ENCODE measurements at regions not wholly inside any gene's neighbourhood (a gene's known extent, or its start where the extent isn't known, plus 50 kb on each side); places are given as distances from the start of the nearest gene placed in this dataset.

GRCh38 chr9:89774858-89775370, 170.1 kb downstream of the GADD45G start:
- ChIA-PET POLR2A (no interaction called here), CTCF (no interaction called here)
- Histone ChIP-seq H3K27me3 (ENCODE audit: control insufficient read depth, insufficient read depth, low read length) (peaks cover 3% of the 10 kb centered on the region), H3K27ac (ENCODE audit: low read depth, low read length) (no peak overlapping the region), H3K4me3 (ENCODE audit: low read depth, low read length) (no peak overlapping the region), H3K9me3 (ENCODE audit: control insufficient read depth, insufficient read depth, low read length) (no peaks in the 10 kb centered on the region)
- DNase-seq (ENCODE audit: low read depth, low spot score), result no peak
- no peak for TF ChIP-seq CTCF (IDR thresholded peaks at IDR 0.05; ENCODE audit: low read depth, low read length)

GRCh38 chr9:89775641-89776040, 170.8 kb downstream of the GADD45G start:
- Histone ChIP-seq H3K9me3 (ENCODE audit: control insufficient read depth, insufficient read depth, low read length) (no peaks in the 10 kb centered on the region), H3K27me3 (ENCODE audit: control insufficient read depth, insufficient read depth, low read length) (peaks cover 3% of the 10 kb centered on the region), H3K27ac (ENCODE audit: low read depth, low read length) (no peak overlapping the region), H3K4me3 (ENCODE audit: low read depth, low read length) (no peak overlapping the region)
- no peak for TF ChIP-seq CTCF (IDR thresholded peaks at IDR 0.05; ENCODE audit: low read depth, low read length)
- DNase-seq (ENCODE audit: low read depth, low spot score), result no peak
- CTCF ChIA-PET, result no interaction called here
- POLR2A ChIA-PET, result no interaction called here

GRCh38 chr9:89776795-89777525, 172.1 kb downstream of the GADD45G start:
- CTCF ChIA-PET, result no interaction called here
- DNase-seq (ENCODE audit: low read depth, low spot score), result no peak
- POLR2A ChIA-PET, result no interaction called here
- H3K9me3 ChIP-seq (ENCODE audit: control insufficient read depth, insufficient read depth, low read length), result no peaks in the 10 kb centered on the region
- H3K4me3 ChIP-seq (ENCODE audit: low read depth, low read length), result no peak overlapping the region
- no peak overlapping the region for H3K27ac ChIP-seq (ENCODE audit: low read depth, low read length)
- no peak for TF ChIP-seq CTCF (IDR thresholded peaks at IDR 0.05; ENCODE audit: low read depth, low read length)
- peaks cover 3% of the 10 kb centered on the region for H3K27me3 ChIP-seq (ENCODE audit: control insufficient read depth, insufficient read depth, low read length)

- POLR2A ChIA-PET, result no interaction called here
- Histone ChIP-seq H3K27me3 (ENCODE audit: control insufficient read depth, insufficient read depth, low read length) (peaks cover 3% of the 10 kb centered on the region), H3K27ac (ENCODE audit: low read depth, low read length) (no peak overlapping the region), H3K9me3 (ENCODE audit: control insufficient read depth, insufficient read depth, low read length) (no peaks in the 10 kb centered on the region), H3K4me3 (ENCODE audit: low read depth, low read length) (no peak overlapping the region)
- CTCF ChIA-PET, result interaction anchor here (0.6 kb wide), 1 partner anchor 325 kb away, joined by 3 read pairs; no protein-coding TSS in a partner anchor
- DNase-seq (ENCODE audit: low read depth, low spot score), result no peak
- TF ChIP-seq CTCF (IDR thresholded peaks at IDR 0.05; ENCODE audit: low read depth, low read length), result no peak
These were observed 172.7 kb downstream of the GADD45G start for GRCh38 chr9:89777544-89777943.

Data from AG04450 (cell line).